ENCODE measurements at regions not wholly inside any gene's neighbourhood (a gene's known extent, or its start where the extent isn't known, plus 50 kb on each side); places are given as distances from the start of the nearest gene placed in this dataset.

DNA sequence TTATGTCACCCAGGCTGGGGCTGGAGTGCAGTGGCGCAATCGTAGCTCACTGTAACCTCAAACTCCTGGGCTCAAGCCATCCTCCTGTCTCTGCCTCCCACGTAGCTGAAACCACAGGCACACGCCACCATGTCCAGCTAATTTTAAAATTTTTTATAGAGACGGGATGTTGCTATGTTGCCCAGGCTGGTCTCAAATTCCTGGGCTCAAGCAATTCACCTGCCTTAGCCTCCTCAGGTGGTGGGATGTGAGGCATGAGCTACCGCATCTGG lies 123.2 kb upstream of the PARD3 start:
- TF ChIP-seq EZH2phosphoT487 (IDR thresholded peaks at IDR 0.05; ENCODE audit: insufficient read depth, low read depth), result no peak
- no peak for TF ChIP-seq EZH2 (IDR thresholded peaks at IDR 0.05; ENCODE audit: insufficient read depth, poor library complexity, severe bottlenecking)
